T1000 (cell line): ENCODE measurements at regions not wholly inside any gene's neighbourhood (a gene's known extent, or its start where the extent isn't known, plus 50 kb on each side); places are given as distances from the start of the nearest gene placed in this dataset.
A peak's percentile ranks its signal among the peaks of the same experiment; 100 is the strongest.

Experiments
- DNase-seq: peaks from one replicate; lab custom pipeline; 2025; ENCODE audit warnings: mixed read lengths; lab: John Stamatoyannopoulos, UW

DNA sequence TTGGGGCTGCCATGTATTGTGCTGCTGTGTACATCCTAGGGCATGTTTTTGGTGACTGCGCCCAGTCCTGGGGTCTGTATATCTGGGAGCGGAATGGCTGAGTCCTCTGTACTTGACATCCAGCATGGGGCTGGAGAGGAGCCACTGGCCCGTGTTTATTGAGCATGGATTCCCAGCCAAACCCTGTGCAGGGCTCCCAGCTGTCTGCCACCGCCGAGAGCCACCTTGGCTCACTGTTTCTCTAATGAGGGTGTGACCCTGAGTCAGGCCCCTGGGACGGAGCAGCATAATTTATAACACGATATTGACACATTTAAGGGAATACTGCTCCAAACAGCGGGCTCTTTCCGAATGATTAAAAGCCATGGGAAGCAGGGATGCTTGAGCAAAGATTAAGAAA lies 211.5 kb upstream of the PWP1 start:
- no peak for DNase-seq

DNA sequence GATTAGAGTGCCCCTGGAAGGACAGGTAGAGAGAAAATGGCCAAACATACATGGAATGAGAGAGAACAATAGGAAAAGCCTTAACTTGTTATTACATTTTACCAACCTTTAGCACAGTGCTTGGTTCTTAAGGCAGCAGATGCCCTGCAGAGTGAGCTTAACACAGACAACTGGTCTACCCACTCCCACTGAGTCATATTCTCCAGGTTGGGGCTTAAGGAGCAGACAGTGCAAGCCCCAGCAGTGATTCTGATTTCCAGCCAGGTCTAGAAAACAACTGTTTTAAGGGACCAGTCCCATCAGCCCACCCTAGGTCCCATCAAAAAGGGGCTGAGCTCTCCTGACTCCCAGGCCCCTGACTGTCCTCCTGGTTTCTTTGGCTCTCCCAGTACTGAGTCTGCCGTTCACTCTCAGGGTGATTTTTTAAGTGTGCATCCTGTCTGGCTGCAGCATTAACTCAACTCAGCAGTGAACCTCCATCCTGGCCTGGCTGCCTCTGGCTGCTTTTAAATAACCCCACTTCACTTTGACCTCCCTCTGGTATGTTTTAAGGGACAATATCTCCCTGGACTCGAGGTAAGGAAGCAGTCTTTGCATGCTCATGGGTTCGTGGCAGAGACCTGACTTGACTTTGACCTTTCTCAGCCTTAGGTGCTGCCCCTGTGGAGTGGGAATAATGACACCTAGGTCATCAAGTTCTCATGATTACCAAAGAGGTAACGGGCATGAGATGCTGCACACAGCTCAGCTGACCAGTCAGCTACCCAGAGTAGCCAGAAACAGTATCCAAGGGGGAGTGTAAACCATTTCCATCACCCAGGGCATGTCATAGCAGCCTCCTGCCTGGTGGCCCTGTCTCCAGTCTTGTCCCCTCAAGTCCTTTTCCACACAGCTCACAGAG lies 210.7 kb upstream of the PWP1 start:
- DNase-seq, result no peak

DNA sequence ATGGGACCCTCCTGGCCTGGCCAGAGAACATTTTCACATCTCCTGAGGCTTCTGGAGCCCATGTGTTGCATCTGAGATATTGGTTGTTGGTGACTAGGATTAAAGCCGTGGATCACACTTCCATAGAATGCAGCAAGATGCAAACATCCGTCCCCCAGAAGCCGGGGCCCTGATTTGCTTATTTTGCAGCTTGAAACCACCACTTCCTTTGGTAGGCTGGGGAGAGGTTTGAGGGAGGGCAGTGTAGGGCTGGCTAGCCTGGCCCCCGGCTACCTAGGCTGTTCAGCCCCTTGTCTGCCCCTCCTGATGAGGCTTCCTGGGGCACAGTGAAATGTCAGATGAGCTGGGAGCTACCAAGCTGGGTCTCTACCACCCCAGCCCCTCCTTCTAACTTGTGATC lies 209.7 kb upstream of the PWP1 start:
- no peak for DNase-seq

DNA sequence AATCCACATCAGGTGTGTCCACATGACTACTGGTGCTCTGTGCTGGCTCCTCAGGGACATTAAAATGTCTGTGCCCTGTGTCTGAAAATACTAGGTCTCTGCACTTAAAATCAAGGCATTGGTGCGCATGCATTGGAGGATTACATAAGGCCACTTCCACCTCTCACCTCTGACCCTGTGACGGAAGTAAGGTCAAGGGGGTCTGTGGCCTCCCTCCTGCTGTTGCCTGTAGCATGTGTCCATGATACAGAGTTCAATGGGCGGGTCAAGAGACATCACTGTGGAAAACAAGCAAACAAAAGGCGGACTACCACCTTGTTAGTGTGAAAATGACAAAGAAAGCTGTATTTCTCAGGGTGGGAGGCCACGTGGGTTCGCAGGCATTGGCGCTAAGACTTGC lies 208.6 kb upstream of the PWP1 start:
- DNase-seq, result no peak

DNA sequence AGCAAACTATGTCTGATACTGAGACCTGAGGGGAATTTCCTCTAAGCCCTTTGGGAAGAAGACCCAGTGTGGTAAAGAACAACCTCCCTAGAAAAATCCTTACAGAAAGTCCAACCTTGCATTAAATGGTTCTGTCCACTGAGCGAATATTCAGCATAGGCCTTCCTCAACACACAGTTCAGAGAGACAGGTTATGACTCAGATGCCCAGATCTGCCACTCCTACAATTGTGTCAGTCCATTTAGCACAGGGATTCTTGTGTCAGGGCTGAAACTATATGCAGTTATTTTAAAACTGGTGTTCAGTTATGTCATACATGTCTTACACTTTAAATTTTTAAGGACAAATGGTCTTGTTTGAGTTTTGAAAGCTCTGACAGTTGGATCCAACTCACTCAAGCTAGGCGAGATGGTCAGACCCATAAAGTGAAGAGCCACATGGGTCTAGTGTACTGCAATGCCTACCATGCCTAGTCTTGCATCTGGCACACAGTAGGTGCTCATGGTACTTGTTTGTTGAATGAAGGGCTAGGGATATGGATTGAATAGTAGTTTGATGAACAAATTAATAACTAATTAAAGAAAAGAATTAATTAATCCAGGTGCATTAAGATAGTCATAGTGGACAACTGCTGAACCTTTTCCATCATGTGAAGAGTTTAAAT lies 207.5 kb upstream of the PWP1 start:
- DNase-seq, result no peak

DNA sequence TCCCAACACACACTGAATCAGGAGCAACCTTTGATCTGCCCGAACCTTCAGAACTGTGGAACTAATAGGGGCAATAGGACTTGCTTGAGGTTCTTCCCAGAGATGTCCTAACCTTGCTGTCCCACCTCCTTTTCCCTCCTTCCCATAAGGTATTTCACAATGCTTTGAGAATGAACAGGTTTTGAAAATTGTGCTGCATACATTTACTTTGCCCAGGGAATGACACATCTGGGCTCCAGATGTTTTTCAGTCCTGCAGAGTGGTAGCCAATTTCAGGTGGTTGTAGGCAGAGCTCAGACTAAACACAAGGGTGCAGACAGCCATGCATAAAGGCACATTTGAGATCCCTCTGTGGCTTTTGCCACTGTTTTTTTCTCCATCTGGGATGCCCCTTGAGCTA lies 206.7 kb upstream of the PWP1 start:
- no peak for DNase-seq

DNA sequence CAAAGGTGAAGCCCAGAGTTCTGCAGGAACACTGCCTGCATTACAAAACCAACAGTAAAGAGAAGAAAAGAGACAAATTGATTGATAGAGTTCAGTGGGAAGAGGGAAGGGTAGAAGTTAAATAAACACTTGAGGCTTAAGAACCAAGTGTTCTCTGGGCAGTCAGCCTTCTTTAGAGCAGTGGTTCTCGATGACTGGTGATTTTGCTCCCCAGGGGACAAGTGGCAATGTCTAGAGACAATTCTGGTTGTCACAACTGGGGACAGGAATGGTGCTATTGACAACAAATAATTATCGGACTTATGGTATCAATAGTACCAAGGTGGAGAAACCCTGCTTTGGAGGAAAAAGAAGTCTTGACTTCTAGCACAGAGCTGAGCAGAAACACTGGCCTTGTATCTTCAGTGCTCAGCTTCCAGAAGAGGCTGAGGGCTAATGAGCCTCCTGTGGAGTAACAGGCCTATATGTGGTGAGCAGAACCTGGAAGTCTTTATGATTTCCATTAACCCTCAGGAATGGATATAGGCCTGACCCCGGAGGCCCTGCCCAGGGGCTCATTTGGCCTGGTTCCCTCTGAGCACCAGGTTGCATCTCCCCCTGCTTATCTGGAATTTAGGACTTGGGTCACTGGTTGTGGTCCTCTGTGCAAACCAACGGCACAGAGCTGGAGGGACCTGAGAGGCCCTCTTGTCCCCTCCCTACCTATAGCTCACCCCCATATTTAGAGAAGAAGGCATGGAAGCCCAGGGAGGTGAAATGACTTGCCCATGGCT lies 204.6 kb upstream of the PWP1 start:
- DNase-seq, result no peak

DNA sequence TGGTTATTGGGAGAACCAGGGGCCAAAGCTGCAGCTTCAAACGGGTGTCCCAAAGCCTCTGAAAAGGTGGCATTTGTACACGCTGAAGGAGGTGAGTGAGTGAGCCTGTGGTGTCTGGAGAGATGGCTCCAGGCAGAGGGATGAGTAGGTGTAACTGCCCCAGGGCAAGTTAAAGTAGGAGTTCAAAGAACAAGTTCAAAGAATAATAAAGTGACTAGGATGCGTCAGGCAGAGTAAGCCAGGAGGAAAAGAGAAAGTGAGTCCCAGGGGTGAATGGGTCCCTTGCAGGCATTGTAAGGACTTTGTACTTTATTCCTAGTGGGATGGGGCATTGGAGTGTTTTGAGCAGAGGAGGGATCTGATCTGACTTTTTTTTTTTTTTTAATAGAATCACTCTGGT lies 201.4 kb upstream of the PWP1 start:
- DNase-seq, result peak; percentile 10

DNA sequence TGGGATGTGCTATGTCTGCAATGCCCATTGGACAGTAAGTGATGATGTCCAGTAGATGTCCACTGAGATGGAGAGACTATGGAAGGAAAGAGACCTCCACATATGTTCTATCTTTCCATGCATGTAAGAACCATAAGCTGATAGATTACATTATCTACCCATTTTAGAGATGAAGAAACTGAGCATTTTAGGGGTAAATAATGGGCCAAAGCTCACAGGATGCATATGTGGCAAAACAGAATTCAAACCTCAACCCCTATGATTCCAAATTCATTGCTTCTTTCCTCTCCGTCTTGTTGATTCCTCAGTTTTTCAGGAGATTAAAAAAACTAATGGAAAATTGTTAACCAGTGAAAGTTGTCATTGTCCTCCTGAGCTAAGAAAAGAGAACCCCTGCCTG lies 200.7 kb upstream of the PWP1 start:
- no peak for DNase-seq

DNA sequence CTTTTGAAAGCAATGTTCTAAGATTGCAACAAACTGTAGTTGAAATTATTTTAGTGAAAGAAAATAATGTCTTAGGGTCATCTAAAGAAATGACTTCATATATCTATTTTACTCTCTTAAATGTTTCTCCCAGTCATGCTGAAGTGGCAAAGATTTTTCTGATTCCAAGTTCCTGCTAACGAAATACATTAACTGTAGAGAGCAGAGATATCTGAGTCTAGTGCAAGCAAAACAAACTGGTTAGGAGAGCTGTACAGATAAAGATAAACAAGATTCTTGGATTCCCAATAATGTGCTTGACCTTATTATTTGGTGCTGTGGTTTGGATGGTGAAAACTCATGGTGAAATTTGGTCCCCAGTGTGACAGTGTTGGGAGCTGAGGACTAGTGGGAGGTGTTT lies 199.9 kb upstream of the PWP1 start:
- no peak for DNase-seq

DNA sequence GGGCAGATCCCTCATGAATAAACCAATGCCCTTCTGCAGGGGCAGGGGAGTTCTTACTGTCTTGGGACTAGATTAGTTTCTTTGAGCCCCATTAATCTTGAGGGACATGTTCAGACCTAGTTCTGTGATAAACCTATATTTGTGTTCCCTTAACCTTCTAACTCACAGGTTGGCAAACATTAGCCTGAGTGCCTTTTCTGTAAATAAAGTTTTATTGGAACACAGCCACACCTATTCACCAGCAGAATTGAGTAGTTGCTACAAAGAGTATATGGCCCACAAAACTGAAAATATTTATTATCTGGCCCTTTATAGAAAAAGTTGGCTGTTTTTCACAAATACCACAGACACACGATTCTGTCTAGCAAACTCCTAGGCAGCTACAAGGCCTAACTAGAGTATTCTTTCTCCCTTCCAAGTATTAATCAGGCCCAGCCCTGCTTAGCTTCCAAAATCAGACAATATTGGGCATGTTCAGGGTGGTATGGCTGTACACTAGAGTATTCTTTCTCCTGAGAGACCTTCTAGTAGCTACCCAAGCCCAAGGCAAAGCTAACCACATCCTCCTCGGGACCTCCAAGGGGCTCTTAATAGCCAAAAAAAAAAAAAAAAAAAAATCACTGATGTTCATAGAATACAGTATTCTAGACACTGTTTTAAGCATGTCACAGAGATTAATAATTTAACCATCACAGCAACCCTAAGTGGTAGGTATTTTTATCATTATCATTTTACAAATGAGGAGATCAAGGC lies 199.3 kb upstream of the PWP1 start:
- no peak for DNase-seq

DNA sequence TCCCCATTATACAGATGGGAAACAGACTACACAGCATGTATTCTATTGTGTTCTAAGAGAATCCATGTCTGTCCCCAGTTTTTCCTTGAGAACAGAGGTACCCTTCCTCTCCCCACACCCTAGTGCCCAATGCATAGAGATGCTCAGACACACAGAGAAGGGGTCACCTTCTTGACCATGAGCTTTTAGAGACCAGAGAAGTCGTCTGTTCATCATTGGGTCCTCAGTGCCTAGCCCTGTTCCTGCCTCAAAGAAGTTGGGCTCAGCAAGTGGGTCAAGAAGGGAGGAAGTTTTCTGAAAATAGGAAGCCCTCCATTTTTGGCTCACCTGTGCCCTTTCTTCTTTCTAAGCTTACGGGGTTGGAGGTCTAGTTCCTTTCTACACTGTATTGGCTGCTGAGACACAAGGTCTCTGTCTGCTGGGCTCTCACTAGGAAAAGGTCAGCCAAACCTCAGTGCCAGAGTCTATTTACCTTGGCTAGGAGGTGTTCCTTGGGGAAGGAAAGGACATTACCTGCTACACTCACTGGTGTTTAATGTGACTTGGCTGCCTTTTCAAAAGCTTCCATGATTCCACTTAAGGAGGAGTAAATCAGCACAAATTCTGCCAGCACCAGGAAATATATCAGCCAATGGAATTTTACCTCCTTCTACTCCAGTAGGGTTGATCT lies 198.5 kb upstream of the PWP1 start:
- DNase-seq, result no peak

DNA sequence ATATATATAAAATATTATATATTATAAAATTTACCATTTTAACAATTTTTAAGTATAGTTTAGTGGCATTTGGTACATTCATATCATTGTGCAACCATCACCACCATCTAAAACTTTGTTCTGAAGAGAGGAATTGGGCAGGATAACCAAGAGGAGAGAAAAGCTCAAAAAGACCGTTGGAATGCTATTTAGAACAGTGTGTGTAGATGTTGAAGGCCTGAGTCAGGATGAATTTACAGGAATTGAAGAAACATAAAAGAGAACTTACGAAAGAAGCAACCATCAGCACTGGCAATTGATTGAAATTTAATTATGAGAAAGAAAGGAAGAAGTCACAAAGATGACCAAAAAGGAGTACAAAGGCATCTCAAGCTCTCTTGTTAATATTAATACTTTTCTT lies 196.9 kb upstream of the PWP1 start:
- no peak for DNase-seq

DNA sequence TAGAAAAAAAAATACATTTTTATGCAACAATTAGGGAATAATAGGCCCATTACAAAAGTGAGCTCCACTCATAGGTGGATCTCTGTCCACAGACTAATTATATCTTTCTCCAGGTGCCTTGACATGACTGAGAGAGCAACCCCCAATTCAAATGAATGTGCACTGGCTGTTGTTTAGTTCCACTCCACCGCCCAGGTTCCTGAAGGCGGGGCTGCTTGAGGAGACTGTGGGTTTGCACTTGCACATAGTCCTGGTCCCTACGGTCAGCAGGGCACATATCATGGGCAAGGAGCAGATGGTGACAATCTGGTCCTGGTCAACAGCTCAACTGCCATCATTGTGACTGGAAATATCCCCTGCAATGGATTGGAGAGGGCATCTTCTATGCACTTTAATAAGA lies 195.6 kb upstream of the PWP1 start:
- DNase-seq, result no peak

DNA sequence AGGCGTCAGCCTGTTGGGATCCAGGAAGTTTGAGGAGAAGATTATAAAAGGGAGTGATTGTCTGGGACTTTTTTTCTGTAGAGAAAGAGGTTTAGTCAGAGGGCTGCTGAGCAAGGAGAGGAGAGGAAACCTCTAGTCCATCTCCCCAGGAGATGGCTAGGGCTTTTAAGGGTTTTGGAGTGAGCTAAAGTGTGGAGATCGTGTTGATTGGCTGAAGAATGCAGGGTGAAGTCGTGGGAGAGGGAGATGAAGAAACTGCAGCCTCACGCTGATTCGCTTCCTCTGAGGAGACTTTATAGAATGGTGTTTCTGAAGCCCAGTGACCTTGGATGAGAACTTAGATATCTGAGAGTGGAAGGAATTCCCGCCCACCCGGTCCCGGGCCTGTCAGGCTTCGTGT lies 193.7 kb upstream of the PWP1 start:
- DNase-seq, result no peak

DNA sequence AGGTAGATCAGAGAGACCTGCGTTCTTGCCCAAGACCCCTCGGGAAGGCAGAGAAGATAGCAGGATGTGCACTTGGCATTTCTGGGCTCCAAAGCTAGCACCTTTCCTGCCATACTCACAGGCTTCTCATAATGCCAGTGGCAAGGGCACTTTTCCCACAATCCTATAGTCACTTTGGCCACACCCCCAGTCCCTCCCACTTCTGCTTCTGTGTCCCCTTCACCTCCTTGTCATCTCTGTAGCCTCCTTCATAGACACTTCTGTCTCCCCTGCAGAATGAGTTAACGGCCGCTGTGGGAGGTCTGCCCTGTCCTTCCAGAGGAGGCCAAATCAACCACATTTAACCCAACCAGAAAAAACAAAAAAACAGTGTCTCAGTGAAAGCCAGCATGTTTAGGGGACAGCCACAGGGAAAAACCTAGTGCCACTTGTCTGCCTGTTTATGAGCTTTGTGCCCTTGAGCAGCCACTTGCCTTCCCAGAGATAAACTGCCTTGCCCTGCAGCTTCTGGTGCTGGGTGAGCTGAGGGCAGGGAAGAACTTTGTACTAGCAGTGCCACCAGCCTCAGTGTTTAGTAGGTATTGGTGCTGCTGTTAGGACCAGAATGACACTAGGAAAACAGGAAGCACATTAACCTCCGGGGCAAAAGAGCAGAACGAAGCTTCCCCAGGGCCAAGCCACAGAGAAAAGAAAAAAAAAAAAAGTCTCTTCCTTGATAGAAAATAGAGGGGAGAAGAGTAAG lies 193.0 kb upstream of the PWP1 start:
- DNase-seq, result no peak

DNA sequence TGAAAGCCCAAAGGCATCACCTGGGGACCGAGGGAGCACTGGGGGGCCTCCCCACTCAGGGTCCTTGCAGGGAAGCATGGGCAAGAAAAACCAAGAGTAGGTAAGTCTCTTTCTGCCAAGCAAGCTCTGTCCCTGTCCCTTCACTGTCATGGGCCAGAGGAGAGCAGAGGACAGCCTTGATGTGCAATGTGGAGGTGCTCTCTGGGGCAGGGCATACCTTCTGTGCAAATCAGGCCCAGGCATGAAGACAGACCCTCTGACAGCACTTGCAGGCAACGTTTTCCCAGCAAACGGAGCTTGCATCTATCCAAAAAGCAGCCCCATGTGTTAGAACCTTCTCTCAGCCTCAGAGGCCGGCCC lies 192.5 kb upstream of the PWP1 start:
- no peak for DNase-seq

DNA sequence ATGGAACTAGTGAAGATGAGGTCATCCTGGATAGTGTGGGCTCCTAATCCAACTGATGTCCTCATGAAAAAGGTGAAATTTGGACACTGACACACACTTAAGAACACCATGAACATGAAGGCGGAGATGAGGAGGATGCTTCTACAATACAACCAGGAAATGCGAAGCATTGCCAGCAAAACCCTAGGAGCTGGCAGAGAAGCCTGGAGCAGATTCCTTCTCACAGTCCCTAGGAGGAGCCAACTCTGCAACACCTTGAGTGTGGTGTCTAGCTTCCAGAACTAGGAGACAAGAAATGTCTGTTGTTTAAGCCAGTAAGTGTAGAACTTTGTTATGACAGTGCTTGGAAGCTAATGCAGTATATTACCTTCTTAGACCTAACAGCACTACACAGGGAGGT lies 191.9 kb upstream of the PWP1 start:
- no peak for DNase-seq

DNA sequence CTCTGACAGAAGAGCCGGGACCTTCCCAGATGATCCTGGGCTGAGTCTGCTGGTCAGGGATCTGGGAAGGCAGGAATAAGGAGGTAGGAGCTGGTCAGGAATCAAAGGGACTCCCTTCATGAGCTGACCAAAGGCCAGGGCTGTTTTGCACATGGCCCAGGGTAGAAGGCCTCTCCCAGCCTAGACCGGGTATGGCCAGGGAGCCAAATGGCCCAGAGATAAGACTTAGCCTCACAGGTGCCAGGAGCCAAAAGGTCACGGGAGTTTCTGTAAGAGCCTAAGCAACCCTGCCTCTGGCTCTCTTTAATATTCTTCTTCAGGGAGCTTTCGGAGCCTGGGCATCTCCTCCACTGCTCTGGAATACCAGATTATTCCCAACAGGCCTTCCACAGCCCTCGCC lies 191.3 kb upstream of the PWP1 start:
- no peak for DNase-seq

DNA sequence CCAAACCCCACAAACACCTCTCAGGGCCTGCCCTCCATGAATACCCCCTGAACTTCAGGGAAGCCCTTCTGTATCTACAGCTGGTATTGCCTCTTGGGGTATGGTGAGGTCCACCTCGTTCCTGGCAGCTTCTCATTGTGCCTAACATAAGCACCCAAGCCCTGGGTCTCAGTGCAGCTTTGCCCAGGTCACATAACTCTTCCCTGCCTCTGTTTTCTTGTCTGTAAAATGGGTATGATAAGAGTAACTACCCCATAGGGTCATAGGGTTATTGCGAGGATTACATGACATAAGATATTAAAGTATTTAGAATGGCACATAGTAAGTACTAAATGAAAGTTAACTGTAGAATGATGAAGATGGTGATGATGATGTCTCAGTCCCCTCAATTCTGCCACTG lies 190.0 kb upstream of the PWP1 start:
- DNase-seq, result no peak

DNA sequence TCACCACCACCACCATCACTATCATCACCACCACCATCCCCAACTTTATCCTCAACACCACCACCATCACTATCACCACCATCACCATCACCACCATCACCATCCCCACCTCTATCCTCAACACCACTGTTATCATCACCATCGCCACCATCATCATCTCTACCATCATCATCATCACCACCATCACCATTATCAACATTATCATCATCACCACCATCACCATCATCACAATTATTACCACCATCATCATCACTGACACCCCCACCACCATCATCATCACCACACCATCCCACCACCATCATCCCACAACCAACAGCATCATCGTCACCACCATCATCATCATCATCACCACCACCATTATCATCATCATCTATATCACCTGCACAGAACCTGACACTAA lies 188.4 kb upstream of the PWP1 start:
- no peak for DNase-seq
